ENCODE measurements at regions not wholly inside any gene's neighbourhood (a gene's known extent, or its start where the extent isn't known, plus 50 kb on each side); places are given as distances from the start of the nearest gene placed in this dataset.

DNA sequence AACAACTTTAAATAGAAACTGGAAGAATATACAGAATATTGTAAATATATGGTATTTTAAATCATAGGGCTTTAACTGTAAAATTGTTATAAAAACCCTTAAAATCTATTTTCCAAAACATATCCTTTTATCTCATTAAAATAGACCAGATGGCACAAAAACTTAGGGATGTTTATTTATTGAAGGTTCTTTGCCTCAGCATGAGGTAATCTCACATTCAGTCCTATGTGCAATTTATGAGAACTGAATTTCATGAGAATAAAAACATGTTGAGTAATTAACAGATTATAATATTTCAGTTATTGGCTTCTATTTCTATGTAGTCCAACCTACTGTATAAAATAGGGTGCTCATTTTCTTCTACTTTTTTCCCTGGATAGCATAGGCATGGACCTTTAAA lies 329.2 kb upstream of the PRR16 start:
- Histone ChIP-seq H3K4me1 (no peaks in the 10 kb centered on the region), H3K27ac (no peak overlapping the region), H3K27me3 (no peaks in the 10 kb centered on the region), H3K9me3 (no peaks in the 10 kb centered on the region), H3K36me3 (ENCODE audit: low read depth, missing control alignments) (no peaks in the 10 kb centered on the region), H3K4me3 (no peak overlapping the region)
- no peak for DNase-seq
- TF ChIP-seq, protein P1, sequence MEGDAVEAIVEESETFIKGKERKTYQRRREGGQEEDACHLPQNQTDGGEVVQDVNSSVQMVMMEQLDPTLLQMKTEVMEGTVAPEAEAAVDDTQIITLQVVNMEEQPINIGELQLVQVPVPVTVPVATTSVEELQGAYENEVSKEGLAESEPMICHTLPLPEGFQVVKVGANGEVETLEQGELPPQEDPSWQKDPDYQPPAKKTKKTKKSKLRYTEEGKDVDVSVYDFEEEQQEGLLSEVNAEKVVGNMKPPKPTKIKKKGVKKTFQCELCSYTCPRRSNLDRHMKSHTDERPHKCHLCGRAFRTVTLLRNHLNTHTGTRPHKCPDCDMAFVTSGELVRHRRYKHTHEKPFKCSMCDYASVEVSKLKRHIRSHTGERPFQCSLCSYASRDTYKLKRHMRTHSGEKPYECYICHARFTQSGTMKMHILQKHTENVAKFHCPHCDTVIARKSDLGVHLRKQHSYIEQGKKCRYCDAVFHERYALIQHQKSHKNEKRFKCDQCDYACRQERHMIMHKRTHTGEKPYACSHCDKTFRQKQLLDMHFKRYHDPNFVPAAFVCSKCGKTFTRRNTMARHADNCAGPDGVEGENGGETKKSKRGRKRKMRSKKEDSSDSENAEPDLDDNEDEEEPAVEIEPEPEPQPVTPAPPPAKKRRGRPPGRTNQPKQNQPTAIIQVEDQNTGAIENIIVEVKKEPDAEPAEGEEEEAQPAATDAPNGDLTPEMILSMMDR (IDR thresholded peaks at IDR 0.05), result no peak
- no peak for TF ChIP-seq POLR2A (IDR thresholded peaks at IDR 0.05)
- intact Hi-C loops (cut with DNase I; ENCODE audit: low total_unique reads), result no loop called here

DNA sequence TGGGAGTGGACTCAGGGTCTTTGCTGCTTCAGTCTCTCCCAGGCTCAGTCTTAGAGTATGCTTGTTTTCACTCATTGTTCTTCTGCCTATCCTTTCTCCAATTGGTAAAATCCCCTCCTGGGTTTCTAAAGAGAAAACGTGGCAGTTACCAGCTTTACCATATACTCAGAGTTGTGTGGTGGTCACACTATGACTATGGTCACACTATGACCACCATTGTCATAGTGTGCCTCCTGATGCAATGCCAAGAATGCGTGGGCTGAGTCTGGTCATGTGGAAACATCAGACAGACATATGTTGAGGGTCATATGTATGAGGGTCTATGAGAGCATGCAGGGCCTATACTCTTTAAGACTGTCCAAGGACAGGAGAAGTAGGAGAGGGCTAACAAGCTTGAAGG lies 326.5 kb upstream of the PRR16 start:
- Histone ChIP-seq H3K4me1 (no peaks in the 10 kb centered on the region), H3K27ac (no peak overlapping the region), H3K27me3 (no peaks in the 10 kb centered on the region), H3K4me3 (no peak overlapping the region), H3K36me3 (ENCODE audit: low read depth, missing control alignments) (no peaks in the 10 kb centered on the region), H3K9me3 (no peaks in the 10 kb centered on the region)
- intact Hi-C loops (cut with DNase I; ENCODE audit: low total_unique reads), result no loop called here
- WGBS, 2 donors, result 87 to 100% methylated on average over 1 to 2 of the region's 2 CpGs
- TF ChIP-seq POLR2A (IDR thresholded peaks at IDR 0.05), result no peak
- TF ChIP-seq, protein P1 (IDR thresholded peaks at IDR 0.05), result no peak
- DNase-seq, result no peak

DNA sequence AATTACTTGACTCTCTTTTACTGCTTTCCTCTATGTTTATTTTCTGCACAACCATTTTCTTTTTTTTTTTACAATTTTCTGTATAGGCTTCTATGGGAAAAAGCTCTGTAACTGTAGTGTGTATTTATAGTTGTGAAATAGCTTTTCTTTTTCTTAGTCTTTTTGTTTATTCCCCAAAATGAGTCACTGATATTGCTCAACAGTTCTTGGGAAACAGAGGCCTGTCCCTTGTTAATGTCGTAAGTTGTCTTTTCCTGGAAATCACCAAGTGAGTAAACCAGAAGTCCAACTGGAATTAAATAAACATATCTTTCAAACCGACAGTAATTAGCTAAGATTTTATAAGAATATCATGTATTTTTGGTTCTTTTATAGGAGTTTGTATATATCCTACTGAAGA lies 325.1 kb upstream of the PRR16 start:
- no peak for TF ChIP-seq POLR2A (IDR thresholded peaks at IDR 0.05)
- TF ChIP-seq, protein P1 (IDR thresholded peaks at IDR 0.05), result no peak
- intact Hi-C loops (cut with DNase I; ENCODE audit: low total_unique reads), result no loop called here
- 41 to 53% methylated on average over 2 of the region's 2 CpGs for WGBS, 2 donors
- no peak for DNase-seq
- Histone ChIP-seq H3K9me3 (no peaks in the 10 kb centered on the region), H3K27me3 (no peaks in the 10 kb centered on the region), H3K4me3 (no peak overlapping the region), H3K4me1 (no peaks in the 10 kb centered on the region), H3K36me3 (ENCODE audit: low read depth, missing control alignments) (no peaks in the 10 kb centered on the region), H3K27ac (peak overlapping the region in 1 of 2 donors; percentile 56)

DNA sequence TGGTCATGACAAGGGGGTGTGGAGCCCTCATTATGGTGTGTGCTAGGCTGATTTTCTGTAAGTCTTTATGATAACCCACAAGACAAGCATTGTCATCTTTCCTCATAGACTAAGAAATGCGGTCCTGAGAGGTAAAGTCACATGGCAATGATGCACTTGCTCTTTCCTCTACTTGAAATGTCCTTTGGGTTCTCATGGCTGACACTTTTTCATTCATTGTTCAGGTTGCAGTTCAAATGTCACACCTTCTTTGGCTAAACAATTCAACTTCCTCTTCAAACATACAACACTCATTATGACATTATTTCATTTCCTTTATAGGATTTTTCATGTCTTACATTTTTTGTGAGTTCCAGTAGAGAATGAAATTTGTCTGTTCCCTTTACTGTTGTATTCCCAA lies 323.6 kb upstream of the PRR16 start:
- Histone ChIP-seq H3K27ac (no peak overlapping the region), H3K27me3 (no peaks in the 10 kb centered on the region), H3K4me3 (no peak overlapping the region), H3K9me3 (no peaks in the 10 kb centered on the region), H3K36me3 (ENCODE audit: low read depth, missing control alignments) (no peaks in the 10 kb centered on the region), H3K4me1 (no peaks in the 10 kb centered on the region)
- intact Hi-C loops (cut with DNase I; ENCODE audit: low total_unique reads), result no loop called here
- no peak for DNase-seq
- TF ChIP-seq POLR2A (IDR thresholded peaks at IDR 0.05), result no peak
- TF ChIP-seq, protein P1 (IDR thresholded peaks at IDR 0.05), result no peak
- 47 to 52% methylated on average over 1 of the region's 1 CpG for WGBS, 2 donors

DNA sequence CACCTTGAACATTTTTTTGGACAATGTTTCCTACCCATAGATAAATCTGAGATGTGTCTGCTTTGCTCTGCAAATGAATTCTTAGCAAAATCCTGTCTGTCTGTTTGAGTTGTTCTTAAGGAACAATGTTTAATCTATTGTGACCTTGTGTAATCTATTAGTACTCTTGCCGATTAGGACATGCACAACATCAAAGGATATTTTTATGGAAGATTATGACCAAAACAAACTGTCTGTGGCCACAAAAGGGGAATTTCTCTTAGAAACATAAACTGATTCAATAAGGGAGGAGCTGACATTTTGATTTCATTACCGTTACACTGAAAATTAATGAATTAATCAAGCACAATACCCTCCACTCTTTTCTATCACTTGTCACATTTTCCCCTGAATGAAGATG lies 323.0 kb upstream of the PRR16 start:
- intact Hi-C loops (cut with DNase I; ENCODE audit: low total_unique reads), result no loop called here
- no peak overlapping the region for H3K4me3 ChIP-seq
- no peaks in the 10 kb centered on the region for H3K4me1 ChIP-seq
- DNase-seq, result no peak
- 43 to 46% methylated on average over 2 of the region's 2 CpGs for WGBS, 2 donors
- no peak for TF ChIP-seq POLR2A (IDR thresholded peaks at IDR 0.05)
- TF ChIP-seq, protein P1 (IDR thresholded peaks at IDR 0.05), result no peak
- no peaks in the 10 kb centered on the region for H3K9me3 ChIP-seq
- H3K27me3 ChIP-seq, result no peaks in the 10 kb centered on the region
- no peak overlapping the region for H3K27ac ChIP-seq
- H3K36me3 ChIP-seq (ENCODE audit: low read depth, missing control alignments), result no peaks in the 10 kb centered on the region
